ENCODE measurements at regions not wholly inside any gene's neighbourhood (a gene's known extent, or its start where the extent isn't known, plus 50 kb on each side); places are given as distances from the start of the nearest gene placed in this dataset.
A peak's percentile ranks its signal among the peaks of the same experiment; 100 is the strongest.

GRCh38 chr10:3624367-3624766 lies 160.6 kb downstream of the KLF6 start:
- peak overlapping the region; percentile 31 for H3K4me3 ChIP-seq (ENCODE audit: low read depth, low read length)
- TF ChIP-seq CTCF (IDR thresholded peaks at IDR 0.05; ENCODE audit: low read depth, low read length) = no peak

DNA sequence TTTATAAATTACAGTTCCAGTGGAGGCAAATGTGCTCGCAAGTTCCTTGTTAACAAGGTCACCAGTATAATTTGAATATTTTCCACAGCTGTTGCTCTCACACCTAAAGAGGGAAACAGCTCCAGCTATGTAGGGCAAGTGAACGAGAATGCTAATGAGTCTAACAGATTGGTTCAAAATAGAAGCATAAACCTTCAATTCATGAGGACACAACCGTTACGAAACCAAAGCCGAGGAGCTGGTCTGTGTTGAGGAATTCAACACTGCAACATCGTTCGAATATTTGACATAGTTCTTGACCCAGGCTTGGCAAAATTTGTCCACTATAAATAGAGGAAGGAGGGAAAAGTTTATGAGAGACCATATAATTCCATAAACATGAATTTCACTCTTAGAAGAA lies 161.3 kb downstream of the KLF6 start:
- H3K4me3 ChIP-seq (ENCODE audit: low read depth, low read length) = peak overlapping the region; percentile 31
- TF ChIP-seq CTCF (IDR thresholded peaks at IDR 0.05; ENCODE audit: low read depth, low read length) = no peak

DNA sequence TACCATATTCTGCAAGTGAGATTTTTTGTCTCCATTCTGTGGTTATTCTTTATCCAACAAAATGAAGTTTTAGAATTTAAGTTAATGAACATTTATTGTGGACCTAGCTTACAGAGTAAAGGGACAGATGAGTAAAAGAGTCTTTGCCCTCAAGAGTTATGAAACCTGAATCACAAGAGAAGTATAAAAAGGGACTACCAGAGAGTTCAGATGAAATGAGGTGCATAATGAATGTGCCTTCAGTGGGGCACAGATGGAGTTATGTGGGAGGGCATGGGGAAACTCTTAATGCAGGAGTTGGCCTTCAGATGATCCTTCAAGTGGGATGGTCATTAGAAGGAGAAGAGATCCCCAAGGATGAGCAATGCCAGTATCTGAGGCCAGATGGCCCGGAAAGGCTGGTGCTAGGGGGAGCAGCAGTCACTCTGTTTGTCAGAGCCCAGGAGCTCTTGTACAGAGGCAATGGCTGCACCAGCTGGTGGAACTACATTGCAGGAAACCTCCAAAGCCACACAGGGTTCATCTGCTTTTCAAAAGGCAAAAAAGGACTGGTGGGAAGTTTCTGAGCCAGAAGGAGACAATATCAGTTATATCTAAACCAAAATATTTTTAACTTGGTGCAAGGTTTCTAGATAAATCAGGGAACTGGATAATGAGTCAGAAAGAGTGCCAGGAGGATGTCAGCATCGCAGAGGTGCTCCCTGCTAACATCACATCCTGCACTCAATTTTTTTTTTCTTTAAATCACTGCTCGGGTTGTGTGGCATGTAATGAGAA lies 162.0 kb downstream of the KLF6 start:
- TF ChIP-seq CTCF (IDR thresholded peaks at IDR 0.05; ENCODE audit: low read depth, low read length) = no peak

GRCh38 chr10:3622427-3622826 lies 162.6 kb downstream of the KLF6 start:
- H3K4me3 ChIP-seq (ENCODE audit: low read depth, low read length) = no peak overlapping the region
- no peak for TF ChIP-seq CTCF (IDR thresholded peaks at IDR 0.05; ENCODE audit: low read depth, low read length)

More for the DNA sequence above, 162.0 kb downstream of the KLF6 start:
- peak overlapping the region; percentile 31; the same call in 1 of the 2 replicates for H3K4me3 ChIP-seq (ENCODE audit: low read depth, low read length)

DNA sequence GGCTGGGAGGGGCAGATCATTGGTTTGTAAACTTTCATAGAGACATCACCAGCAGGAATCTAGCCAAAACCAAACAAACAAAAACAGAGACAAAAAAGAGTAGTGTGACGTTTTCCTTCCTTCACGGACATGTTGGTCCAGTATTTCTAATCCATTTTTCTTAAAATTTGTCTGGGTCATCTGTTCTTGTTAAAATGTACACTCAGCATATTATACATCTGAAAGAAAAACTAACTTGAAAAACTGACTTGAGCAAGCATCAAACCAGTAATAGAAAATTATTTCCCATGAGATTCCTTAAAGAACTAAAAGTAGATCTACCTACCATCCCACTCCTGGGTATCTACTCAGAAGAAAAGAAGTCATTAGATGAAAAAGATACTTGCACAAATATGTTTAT lies 164.2 kb downstream of the KLF6 start:
- no peak for TF ChIP-seq CTCF (IDR thresholded peaks at IDR 0.05; ENCODE audit: low read depth, low read length)

GRCh38 chr10:3619241-3619640 lies 165.8 kb downstream of the KLF6 start:
- TF ChIP-seq CTCF (IDR thresholded peaks at IDR 0.05; ENCODE audit: low read depth, low read length) = no peak
- no peak overlapping the region for H3K4me3 ChIP-seq (ENCODE audit: low read depth, low read length)

More for the DNA sequence above, 164.2 kb downstream of the KLF6 start:
- H3K4me3 ChIP-seq (ENCODE audit: low read depth, low read length) = no peak overlapping the region

DNA sequence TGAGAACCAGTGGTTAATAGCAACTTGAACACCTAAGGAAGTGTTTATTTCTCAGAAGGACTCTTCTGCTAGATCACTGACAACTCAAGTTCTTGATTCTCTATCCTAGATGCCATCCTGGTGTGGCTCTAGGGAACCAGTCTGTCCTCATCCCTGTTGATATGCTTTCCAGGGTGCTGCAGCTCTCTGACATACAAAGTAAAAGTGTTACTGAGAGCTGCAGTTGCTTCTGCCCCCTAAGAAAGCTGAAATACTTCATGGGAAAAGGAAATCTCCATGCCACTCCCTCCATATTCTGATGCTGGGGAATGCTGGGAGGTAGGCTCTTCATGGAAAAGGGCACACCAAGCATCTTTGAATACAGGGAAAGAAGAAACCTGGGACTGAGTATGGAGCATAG lies 168.1 kb downstream of the KLF6 start:
- no peak overlapping the region for H3K4me3 ChIP-seq (ENCODE audit: low read depth, low read length)
- TF ChIP-seq CTCF (IDR thresholded peaks at IDR 0.05; ENCODE audit: low read depth, low read length) = no peak

All from WI38 (cell line).